B cell (primary cell): ENCODE measurements at regions not wholly inside any gene's neighbourhood (a gene's known extent, or its start where the extent isn't known, plus 50 kb on each side); places are given as distances from the start of the nearest gene placed in this dataset.

Source experiments
- ATAC-seq: fragments of 200-7000 bp; cut with Tn5 transposase; one replicate; pipeline ENCODE4 v1.10.0; 2021; ENCODE audit warnings: low read depth, mild to moderate bottlenecking, moderate number of reproducible peaks, moderate library complexity
- CTCF ChIA-PET: fragments of 350-600 bp; sonication (Branson Sonifier 250); formaldehyde crosslinking; loops from one replicate; lab custom pipeline; 2021; ENCODE audit warnings: antibody characterized with exemption, inconsistent platforms; lab: Charles Lee
- POLR2A ChIA-PET: fragments of 350-600 bp; sonication (Branson Sonifier 250); formaldehyde crosslinking; loops from one replicate; lab custom pipeline; 2021; ENCODE audit warnings: antibody characterized with exemption; lab: Charles Lee
- DNase-seq: peaks from one replicate; pipeline ENCODE4 v3.0.0; 2013
- H2AFZ ChIP-seq: 2 replicates; pipeline ENCODE4 v1.6.1; 2012; ENCODE audit warnings: mild to moderate bottlenecking, low read depth, low read length; ENCODE audit not compliant: insufficient read depth, poor library complexity, severe bottlenecking
- H3K27ac ChIP-seq, 2 donors: 1 replicate in 1 of 2; 2 replicates in 1 of 2; pipeline ENCODE4 v1.5.1; 2012 to 2013; ENCODE audit warnings: low read length in 2 of 2, mild to moderate bottlenecking in 2 of 2, moderate library complexity in 1 of 2
- H3K27me3 ChIP-seq, 4 experiments: fragments of 200-600 bp in 1 of 4; sonication (generic) in 1 of 4; replicated peaks in 1 of 4; 1 replicate in 2 of 4; 2 replicates in 2 of 4; pipeline versions ENCODE4 v1.6.1 to v1.7.0; 2013 to 2016; ENCODE audit warnings: low read length in 3 of 4, mild to moderate bottlenecking in 2 of 4, mixed read lengths in 1 of 4, moderate library complexity in 1 of 4; ENCODE audit not compliant: insufficient read depth in 4 of 4, control insufficient read depth in 3 of 4; ENCODE audit errors: control extremely low read depth in 1 of 4
- H3K36me3 ChIP-seq, 2 experiments: replicated peaks in 1 of 2; 1 replicate in 1 of 2; 2 replicates in 1 of 2; pipeline versions ENCODE4 v1.6.1 to v1.7.1; 2013; ENCODE audit warnings: low read length in 1 of 2; ENCODE audit not compliant: insufficient read depth in 2 of 2, control insufficient read depth in 1 of 2; ENCODE audit errors: control extremely low read depth in 1 of 2, extremely low read depth in 1 of 2
- H3K4me1 ChIP-seq, 2 donors: fragments of 200-600 bp in 1 of 2; sonication (generic) in 1 of 2; 1 replicate in 1 of 2; 2 replicates in 1 of 2; pipeline versions ENCODE4 v1.5.1 to v1.6.1; 2013 to 2017; ENCODE audit warnings: low read length in 2 of 2; ENCODE audit not compliant: control insufficient read depth in 2 of 2, insufficient read depth in 2 of 2
- H3K4me2 ChIP-seq: replicated peaks from 2 replicates; pipeline ENCODE3; 2012; ENCODE audit warnings: mild to moderate bottlenecking, low read depth, low read length; ENCODE audit not compliant: poor library complexity, severe bottlenecking
- H3K4me3 ChIP-seq, 5 experiments: fragments of 200-600 bp in 1 of 5; sonication (generic) in 1 of 5; 1 replicate in 3 of 5; 2 replicates in 2 of 5; pipeline versions ENCODE4 v1.5.1 to v1.7.0; 2011 to 2016; ENCODE audit warnings: low read length in 4 of 5, mild to moderate bottlenecking in 4 of 5, low read depth in 2 of 5, control low read depth in 1 of 5, moderate library complexity in 1 of 5; ENCODE audit not compliant: insufficient read depth in 1 of 5; ENCODE audit errors: control extremely low read depth in 1 of 5, extremely low read depth in 1 of 5
- H3K79me2 ChIP-seq: fragments of 200-600 bp; sonication (generic); one replicate; pipeline ENCODE4 v1.6.0; 2016; ENCODE audit warnings: low read length; ENCODE audit not compliant: control insufficient read depth, insufficient read depth
- H3K9ac ChIP-seq: fragments of 200-600 bp; sonication (generic); 2 replicates; pipeline ENCODE4 v1.6.1; 2017; ENCODE audit warnings: mild to moderate bottlenecking, low read length, moderate library complexity
- H3K9me3 ChIP-seq, 3 donors: one replicate each; pipeline versions ENCODE4 v1.6.1 to v1.7.1; 2013; ENCODE audit warnings: low read length in 2 of 3; ENCODE audit not compliant: control insufficient read depth in 2 of 3, insufficient read depth in 1 of 3; ENCODE audit errors: control extremely low read depth in 1 of 3
- H4K20me1 ChIP-seq: 2 replicates; pipeline ENCODE4 v1.6.0; 2012; ENCODE audit warnings: mild to moderate bottlenecking, low read length; ENCODE audit not compliant: insufficient read depth, control insufficient read depth, poor library complexity, severe bottlenecking
- H3K27ac Mint-ChIP-seq: one replicate; pipeline ENCODE4 v1.8.0; 2021; ENCODE audit warnings: mixed read lengths
- H3K27me3 Mint-ChIP-seq: one replicate; pipeline ENCODE4 v1.8.0; 2021; ENCODE audit warnings: mixed read lengths
- H3K4me1 Mint-ChIP-seq: one replicate; pipeline ENCODE4 v1.8.0; 2021; ENCODE audit warnings: mixed read lengths
- H3K4me3 Mint-ChIP-seq: one replicate; pipeline ENCODE4 v1.8.0; 2021; ENCODE audit warnings: mixed read lengths
- H3K9me3 Mint-ChIP-seq: one replicate; pipeline ENCODE4 v1.8.0; 2022; ENCODE audit warnings: mixed read lengths; ENCODE audit not compliant: insufficient read depth
- EZH2 ChIP-seq: IDR thresholded peaks from 2 replicates; pipeline ENCODE4 v1.6.1; 2012; ENCODE audit warnings: borderline replicate concordance, low read depth, mild to moderate bottlenecking, moderate library complexity, low read length; ENCODE audit not compliant: insufficient read depth, poor library complexity, severe bottlenecking
- WGBS: methylation state at CpG from one replicate; pipeline ENCODE4 v1.1.5; 2013; ENCODE audit warnings: missing lambda C conversion rate; ENCODE audit not compliant: insufficient coverage; 5-methylcytosine and 5-hydroxymethylcytosine counted together
- intact Hi-C: fragments of 100-400 bp; cut with micrococcal nuclease; formaldehyde crosslinking; loops from one replicate; pipeline ENCODE4 v1.10.0; 2022
- TF ChIP-seq, protein P1 (sequence below): fragments of 200-600 bp; IDR thresholded peaks from one replicate; pipeline ENCODE4 v1.8.0; 2022; ENCODE audit warnings: antibody characterized with exemption, mild to moderate bottlenecking

- ChIA-PET POLR2A (no interaction called here), CTCF (no interaction called here)
- intact Hi-C loops = no loop called here
- Histone ChIP-seq H3K27me3 (no peaks in the 10 kb centered on the region), H4K20me1 (no peaks in the 10 kb centered on the region), H3K9me3 (peaks cover 0 to 4% (median 0%) of the 10 kb centered on the region in 3 donors), H3K36me3 (no peaks in the 10 kb centered on the region), H3K4me2 (no peak overlapping the region), H3K79me2 (no peaks in the 10 kb centered on the region), H2AFZ (no peak overlapping the region), H3K27ac (no peak overlapping the region), H3K9ac (no peak overlapping the region), H3K4me3 (no peak overlapping the region), H3K4me1 (no peaks in the 10 kb centered on the region)
- Mint-ChIP-seq H3K4me1 (no peaks in the 10 kb centered on the region), H3K9me3 (peaks cover 2% of the 10 kb centered on the region), H3K27me3 (no peaks in the 10 kb centered on the region), H3K27ac (no peak overlapping the region), H3K4me3 (no peak overlapping the region)
- no peak for ATAC-seq
- no peak for TF ChIP-seq EZH2
- TF ChIP-seq, protein P1, sequence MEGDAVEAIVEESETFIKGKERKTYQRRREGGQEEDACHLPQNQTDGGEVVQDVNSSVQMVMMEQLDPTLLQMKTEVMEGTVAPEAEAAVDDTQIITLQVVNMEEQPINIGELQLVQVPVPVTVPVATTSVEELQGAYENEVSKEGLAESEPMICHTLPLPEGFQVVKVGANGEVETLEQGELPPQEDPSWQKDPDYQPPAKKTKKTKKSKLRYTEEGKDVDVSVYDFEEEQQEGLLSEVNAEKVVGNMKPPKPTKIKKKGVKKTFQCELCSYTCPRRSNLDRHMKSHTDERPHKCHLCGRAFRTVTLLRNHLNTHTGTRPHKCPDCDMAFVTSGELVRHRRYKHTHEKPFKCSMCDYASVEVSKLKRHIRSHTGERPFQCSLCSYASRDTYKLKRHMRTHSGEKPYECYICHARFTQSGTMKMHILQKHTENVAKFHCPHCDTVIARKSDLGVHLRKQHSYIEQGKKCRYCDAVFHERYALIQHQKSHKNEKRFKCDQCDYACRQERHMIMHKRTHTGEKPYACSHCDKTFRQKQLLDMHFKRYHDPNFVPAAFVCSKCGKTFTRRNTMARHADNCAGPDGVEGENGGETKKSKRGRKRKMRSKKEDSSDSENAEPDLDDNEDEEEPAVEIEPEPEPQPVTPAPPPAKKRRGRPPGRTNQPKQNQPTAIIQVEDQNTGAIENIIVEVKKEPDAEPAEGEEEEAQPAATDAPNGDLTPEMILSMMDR = no peak
- DNase-seq = no peak
These were observed 891.7 kb upstream of the SLC10A2 start for GRCh38 chr13:103957939-103958338.

- Histone ChIP-seq H2AFZ (no peak overlapping the region), H4K20me1 (no peaks in the 10 kb centered on the region), H3K27me3 (no peaks in the 10 kb centered on the region), H3K4me2 (no peak overlapping the region), H3K4me3 (no peak overlapping the region), H3K79me2 (no peaks in the 10 kb centered on the region), H3K9ac (no peak overlapping the region), H3K4me1 (no peaks in the 10 kb centered on the region), H3K36me3 (no peaks in the 10 kb centered on the region), H3K27ac (no peak overlapping the region), H3K9me3 (peaks cover 0 to 4% (median 0%) of the 10 kb centered on the region in 3 donors)
- WGBS = 98% methylated on average over 6 of the region's 6 CpGs
- Mint-ChIP-seq H3K9me3 (peaks cover 2% of the 10 kb centered on the region), H3K4me1 (no peaks in the 10 kb centered on the region), H3K4me3 (no peak overlapping the region), H3K27me3 (no peaks in the 10 kb centered on the region), H3K27ac (no peak overlapping the region)
- DNase-seq (no peak), ATAC-seq (no peak)
- ChIA-PET CTCF (no interaction called here), POLR2A (no interaction called here)
- intact Hi-C loops = no loop called here
- no peak for TF ChIP-seq EZH2
- TF ChIP-seq, protein P1 = no peak
These were observed 887.6 kb upstream of the SLC10A2 start for GRCh38 chr13:103953859-103954258.
